HCT116 (cell line): ENCODE measurements at regions not wholly inside any gene's neighbourhood (a gene's known extent, or its start where the extent isn't known, plus 50 kb on each side); places are given as distances from the start of the nearest gene placed in this dataset.

Source experiments
- ATAC-seq: fragments of 200-7000 bp; cut with Tn5 transposase; 2 replicates; pipeline ENCODE4 v1.9.1; 2020; ENCODE audit warnings: mild to moderate bottlenecking, moderate library complexity
- BruUV-seq: library from RNA; stranded (reverse); fragments of 400-500 nt; replicated peaks from 2 replicates; lab custom pipeline; 2021; lab: Mats Ljungman, UMichigan
- CTCF ChIA-PET: fragments of 300-600 bp; sonication (Branson Sonifier 250); formaldehyde crosslinking; loops from one replicate; lab custom pipeline; 2021; ENCODE audit warnings: antibody characterized with exemption; lab: Charles Lee
- POLR2A ChIA-PET: fragments of 300-600, 350-600 bp; sonication (Branson Sonifier 250); formaldehyde crosslinking; loops from one replicate; lab custom pipeline; 2021; ENCODE audit warnings: antibody characterized with exemption; lab: Charles Lee
- RAD21 ChIA-PET, 2 experiments: fragments of 300-600 bp; sonication (Branson Sonifier 250); formaldehyde crosslinking; loops; one replicate each; lab custom pipeline; 2023; ENCODE audit warnings: low total read pairs in 2 of 2; ENCODE audit not compliant: uncharacterized antibody in 2 of 2, unreplicated experiment in 2 of 2, low non-redundant PET in 1 of 2; lab: Charles Lee
- DNase-seq: peaks from one replicate; pipeline ENCODE4 v3.0.0-alpha.2; 2010; ENCODE audit warnings: low read depth, low spot score
- H2AFZ ChIP-seq: fragments of 200-600 bp; shearing (Covaris generic), sonication (generic); 2 replicates; pipeline ENCODE4 v1.6.1; 2017; ENCODE audit warnings: low read depth, mixed run types, mixed read lengths, antibody characterized with exemption, low read length; ENCODE audit not compliant: poor library complexity, severe bottlenecking
- H3K27ac ChIP-seq: 2 replicates; pipeline ENCODE4 v1.5.1; 2012; ENCODE audit warnings: low read depth, low read length
- H3K27me3 ChIP-seq: fragments of 200-600 bp; sonication (generic); 2 replicates; pipeline ENCODE4 v1.6.1; 2016; ENCODE audit warnings: mixed run types, low read length, mixed read lengths; ENCODE audit not compliant: insufficient read depth
- H3K36me3 ChIP-seq, 2 experiments: fragments of 200-500 bp in 1 of 2; fragments of 200-600 bp in 1 of 2; sonication (Bioruptor generic) in 1 of 2; sonication (generic) in 1 of 2; 2 replicates each; pipeline versions ENCODE4 v1.5.1 to v1.6.1; 2014 to 2016; ENCODE audit warnings: low read length in 2 of 2, inconsistent platforms in 1 of 2, mixed read lengths in 1 of 2, mixed run types in 1 of 2; ENCODE audit not compliant: insufficient read depth in 2 of 2, control insufficient read depth in 1 of 2
- H3K4me1 ChIP-seq, 2 experiments: fragments of 200-600 bp in 1 of 2; sonication (generic) in 1 of 2; 2 replicates each; pipeline versions ENCODE4 v1.5.1 to v1.6.1; 2012 to 2017; ENCODE audit warnings: low read length in 2 of 2, inconsistent platforms in 1 of 2, mild to moderate bottlenecking in 1 of 2, mixed read lengths in 1 of 2, mixed run types in 1 of 2, moderate library complexity in 1 of 2; ENCODE audit not compliant: insufficient read depth in 2 of 2, control insufficient read depth in 1 of 2
- H3K4me2 ChIP-seq: fragments of 200-600 bp; sonication (generic); 2 replicates; pipeline ENCODE4 v1.6.1; 2017; ENCODE audit warnings: mixed run types, low read length, mixed read lengths
- H3K4me3 ChIP-seq, 2 experiments: fragments of 200-600 bp in 1 of 2; sonication (generic) in 1 of 2; replicated peaks in 1 of 2; 2 replicates each; pipeline ENCODE4 v1.5.1; 2011 to 2016; ENCODE audit warnings: low read length in 2 of 2, control low read depth in 1 of 2, low read depth in 1 of 2, mild to moderate bottlenecking in 1 of 2, mixed read lengths in 1 of 2, mixed run types in 1 of 2
- H3K79me2 ChIP-seq: fragments of 200-600 bp; sonication (generic); 2 replicates; pipeline ENCODE4 v1.6.1; 2017; ENCODE audit warnings: mild to moderate bottlenecking, mixed run types, low read length, moderate library complexity, mixed read lengths; ENCODE audit not compliant: insufficient read depth
- H3K9ac ChIP-seq: fragments of 200-600 bp; sonication (generic); 2 replicates; pipeline ENCODE4 v1.6.1; 2016; ENCODE audit warnings: low read length, mixed read lengths
- H3K9me2 ChIP-seq: fragments of 200-600 bp; sonication (generic), shearing (Covaris generic); 2 replicates; pipeline ENCODE4 v1.6.1; 2017; ENCODE audit warnings: mixed run types, mild to moderate bottlenecking, moderate library complexity; ENCODE audit not compliant: insufficient read depth
- H3K9me3 ChIP-seq, 2 experiments: fragments of 200-500 bp in 1 of 2; fragments of 200-600 bp in 1 of 2; sonication (Bioruptor generic) in 1 of 2; sonication (generic) in 1 of 2; 2 replicates each; pipeline ENCODE4 v1.6.1; 2014 to 2017; ENCODE audit warnings: low read length in 2 of 2, mixed read lengths in 2 of 2, inconsistent platforms in 1 of 2, low read depth in 1 of 2, mild to moderate bottlenecking in 1 of 2, mixed run types in 1 of 2, moderate library complexity in 1 of 2; ENCODE audit not compliant: control insufficient read depth in 1 of 2, insufficient read depth in 1 of 2
- H4K20me1 ChIP-seq: fragments of 200-600 bp; sonication (generic), shearing (Covaris generic); 2 replicates; pipeline ENCODE4 v1.6.1; 2017; ENCODE audit warnings: mixed run types, mild to moderate bottlenecking, moderate library complexity; ENCODE audit not compliant: insufficient read depth
- EGR1 ChIP-seq: IDR thresholded peaks from 2 replicates; pipeline ENCODE4 v1.6.1; 2012; ENCODE audit warnings: low read depth
- ELF1 ChIP-seq: IDR thresholded peaks from 2 replicates; pipeline ENCODE4 v1.6.1; 2012; ENCODE audit warnings: low read depth, borderline replicate concordance
- EZH2phosphoT487 ChIP-seq: fragments of 200-600 bp; IDR thresholded peaks from 2 replicates; pipeline ENCODE4 v1.6.1; 2018; ENCODE audit warnings: antibody characterized with exemption, borderline replicate concordance
- FOSL1 ChIP-seq: IDR thresholded peaks from 2 replicates; pipeline ENCODE4 v1.6.1; 2012; ENCODE audit warnings: low read depth
- JUND ChIP-seq: IDR thresholded peaks from 2 replicates; pipeline ENCODE4 v1.6.1; 2012
- POLR2A ChIP-seq: IDR thresholded peaks from 2 replicates; pipeline ENCODE4 v1.7.0; 2011; ENCODE audit warnings: borderline replicate concordance; ENCODE audit not compliant: insufficient read depth, insufficient read length; ENCODE audit errors: extremely low read depth
- POLR2AphosphoS5 ChIP-seq: IDR thresholded peaks from 2 replicates; pipeline ENCODE4 v1.6.1; 2011; ENCODE audit warnings: mild to moderate bottlenecking, low read depth, low read length, moderate library complexity
- RAD21 ChIP-seq: IDR thresholded peaks from 2 replicates; pipeline ENCODE4 v1.6.1; 2012; ENCODE audit warnings: low read depth, mild to moderate bottlenecking
- SP1 ChIP-seq: IDR thresholded peaks from 2 replicates; pipeline ENCODE4 v1.6.1; 2012; ENCODE audit warnings: low read depth
- SRF ChIP-seq: IDR thresholded peaks from 2 replicates; pipeline ENCODE4 v1.6.1; 2012; ENCODE audit warnings: low read depth
- YY1 ChIP-seq: IDR thresholded peaks from 2 replicates; pipeline ENCODE4 v1.6.1; 2011; ENCODE audit warnings: low read length, low read depth, moderate library complexity, mild to moderate bottlenecking; ENCODE audit not compliant: insufficient replicate concordance; ENCODE audit errors: extremely low read depth
- ZFX ChIP-seq: fragments of 450-650 bp; IDR thresholded peaks from 2 replicates; pipeline ENCODE4 v1.6.1; 2017
- ZNF274 ChIP-seq: fragments of 200-500 bp; sonication (Bioruptor generic); IDR thresholded peaks from 2 replicates; pipeline ENCODE4 v1.6.1; 2014; ENCODE audit warnings: mild to moderate bottlenecking, low read depth, low read length, inconsistent platforms
- intact Hi-C: fragments of 100-400 bp; cut with micrococcal nuclease; formaldehyde crosslinking; loops from 2 replicates; pipeline ENCODE4 v1.10.0; 2022
- TF ChIP-seq, protein P1 (sequence below): IDR thresholded peaks from 2 replicates; pipeline ENCODE4 v1.6.1; 2012; ENCODE audit warnings: low read depth
- TF ChIP-seq, protein P2 (sequence below): IDR thresholded peaks from 2 replicates; pipeline ENCODE4 v1.6.1; 2011; ENCODE audit warnings: mild to moderate bottlenecking, low read length, moderate library complexity; ENCODE audit not compliant: insufficient replicate concordance; ENCODE audit errors: extremely low read depth
- TF ChIP-seq, protein P3 (sequence below): IDR thresholded peaks from 2 replicates; pipeline ENCODE4 v1.6.1; 2012
- TF ChIP-seq, protein P4 (sequence below), 3 experiments: fragments of 200-600 bp in 1 of 3; sonication (generic) in 1 of 3; IDR thresholded peaks in 2 of 3; conservative IDR thresholded peaks in 1 of 3; 2 replicates each; pipeline ENCODE4 v1.5.1; 2012 to 2017; ENCODE audit warnings: low read depth in 2 of 3, low read length in 2 of 3, antibody characterized with exemption in 1 of 3, borderline replicate concordance in 1 of 3, control low read depth in 1 of 3, mild to moderate bottlenecking in 1 of 3, mixed read lengths in 1 of 3, mixed run types in 1 of 3, moderate library complexity in 1 of 3; ENCODE audit not compliant: insufficient read depth in 1 of 3

DNA sequence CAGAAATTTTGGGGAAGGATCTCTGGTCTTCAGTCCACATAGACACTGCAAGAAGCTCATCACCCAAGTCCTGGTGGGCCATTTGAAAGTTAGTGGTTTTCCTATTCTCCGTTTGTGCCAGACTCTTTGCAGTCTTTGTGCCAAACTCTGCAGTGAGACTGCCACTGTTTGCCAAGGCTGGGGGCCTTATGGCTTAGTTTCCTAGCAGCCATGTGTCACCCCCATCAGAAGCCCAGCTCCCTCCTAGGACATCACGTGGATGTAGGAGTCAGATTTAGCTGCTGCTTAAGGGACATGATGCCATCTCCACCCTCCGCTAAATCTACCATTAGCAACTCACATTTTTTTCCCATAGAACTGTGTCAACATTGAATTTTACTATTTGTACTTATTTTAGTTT lies 220.0 kb downstream of the C11orf91 start:
- no peak for TF ChIP-seq EGR1
- TF ChIP-seq, protein P1, sequence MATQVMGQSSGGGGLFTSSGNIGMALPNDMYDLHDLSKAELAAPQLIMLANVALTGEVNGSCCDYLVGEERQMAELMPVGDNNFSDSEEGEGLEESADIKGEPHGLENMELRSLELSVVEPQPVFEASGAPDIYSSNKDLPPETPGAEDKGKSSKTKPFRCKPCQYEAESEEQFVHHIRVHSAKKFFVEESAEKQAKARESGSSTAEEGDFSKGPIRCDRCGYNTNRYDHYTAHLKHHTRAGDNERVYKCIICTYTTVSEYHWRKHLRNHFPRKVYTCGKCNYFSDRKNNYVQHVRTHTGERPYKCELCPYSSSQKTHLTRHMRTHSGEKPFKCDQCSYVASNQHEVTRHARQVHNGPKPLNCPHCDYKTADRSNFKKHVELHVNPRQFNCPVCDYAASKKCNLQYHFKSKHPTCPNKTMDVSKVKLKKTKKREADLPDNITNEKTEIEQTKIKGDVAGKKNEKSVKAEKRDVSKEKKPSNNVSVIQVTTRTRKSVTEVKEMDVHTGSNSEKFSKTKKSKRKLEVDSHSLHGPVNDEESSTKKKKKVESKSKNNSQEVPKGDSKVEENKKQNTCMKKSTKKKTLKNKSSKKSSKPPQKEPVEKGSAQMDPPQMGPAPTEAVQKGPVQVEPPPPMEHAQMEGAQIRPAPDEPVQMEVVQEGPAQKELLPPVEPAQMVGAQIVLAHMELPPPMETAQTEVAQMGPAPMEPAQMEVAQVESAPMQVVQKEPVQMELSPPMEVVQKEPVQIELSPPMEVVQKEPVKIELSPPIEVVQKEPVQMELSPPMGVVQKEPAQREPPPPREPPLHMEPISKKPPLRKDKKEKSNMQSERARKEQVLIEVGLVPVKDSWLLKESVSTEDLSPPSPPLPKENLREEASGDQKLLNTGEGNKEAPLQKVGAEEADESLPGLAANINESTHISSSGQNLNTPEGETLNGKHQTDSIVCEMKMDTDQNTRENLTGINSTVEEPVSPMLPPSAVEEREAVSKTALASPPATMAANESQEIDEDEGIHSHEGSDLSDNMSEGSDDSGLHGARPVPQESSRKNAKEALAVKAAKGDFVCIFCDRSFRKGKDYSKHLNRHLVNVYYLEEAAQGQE = no peak
- no peak for TF ChIP-seq ZNF274
- TF ChIP-seq, protein P2, sequence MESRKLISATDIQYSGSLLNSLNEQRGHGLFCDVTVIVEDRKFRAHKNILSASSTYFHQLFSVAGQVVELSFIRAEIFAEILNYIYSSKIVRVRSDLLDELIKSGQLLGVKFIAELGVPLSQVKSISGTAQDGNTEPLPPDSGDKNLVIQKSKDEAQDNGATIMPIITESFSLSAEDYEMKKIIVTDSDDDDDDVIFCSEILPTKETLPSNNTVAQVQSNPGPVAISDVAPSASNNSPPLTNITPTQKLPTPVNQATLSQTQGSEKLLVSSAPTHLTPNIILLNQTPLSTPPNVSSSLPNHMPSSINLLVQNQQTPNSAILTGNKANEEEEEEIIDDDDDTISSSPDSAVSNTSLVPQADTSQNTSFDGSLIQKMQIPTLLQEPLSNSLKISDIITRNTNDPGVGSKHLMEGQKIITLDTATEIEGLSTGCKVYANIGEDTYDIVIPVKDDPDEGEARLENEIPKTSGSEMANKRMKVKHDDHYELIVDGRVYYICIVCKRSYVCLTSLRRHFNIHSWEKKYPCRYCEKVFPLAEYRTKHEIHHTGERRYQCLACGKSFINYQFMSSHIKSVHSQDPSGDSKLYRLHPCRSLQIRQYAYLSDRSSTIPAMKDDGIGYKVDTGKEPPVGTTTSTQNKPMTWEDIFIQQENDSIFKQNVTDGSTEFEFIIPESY = no peak
- no peak for TF ChIP-seq YY1
- no peak for TF ChIP-seq SRF
- TF ChIP-seq SP1 = no peak
- TF ChIP-seq ZFX = no peak
- no peak for TF ChIP-seq JUND
- no peak for TF ChIP-seq RAD21
- no peak for TF ChIP-seq EZH2phosphoT487
- TF ChIP-seq POLR2A = no peak
- TF ChIP-seq FOSL1 = no peak
- no peak for TF ChIP-seq ELF1
- no peak for TF ChIP-seq POLR2AphosphoS5
- TF ChIP-seq, protein P3, sequence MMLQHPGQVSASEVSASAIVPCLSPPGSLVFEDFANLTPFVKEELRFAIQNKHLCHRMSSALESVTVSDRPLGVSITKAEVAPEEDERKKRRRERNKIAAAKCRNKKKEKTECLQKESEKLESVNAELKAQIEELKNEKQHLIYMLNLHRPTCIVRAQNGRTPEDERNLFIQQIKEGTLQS = no peak
- TF ChIP-seq, protein P4, sequence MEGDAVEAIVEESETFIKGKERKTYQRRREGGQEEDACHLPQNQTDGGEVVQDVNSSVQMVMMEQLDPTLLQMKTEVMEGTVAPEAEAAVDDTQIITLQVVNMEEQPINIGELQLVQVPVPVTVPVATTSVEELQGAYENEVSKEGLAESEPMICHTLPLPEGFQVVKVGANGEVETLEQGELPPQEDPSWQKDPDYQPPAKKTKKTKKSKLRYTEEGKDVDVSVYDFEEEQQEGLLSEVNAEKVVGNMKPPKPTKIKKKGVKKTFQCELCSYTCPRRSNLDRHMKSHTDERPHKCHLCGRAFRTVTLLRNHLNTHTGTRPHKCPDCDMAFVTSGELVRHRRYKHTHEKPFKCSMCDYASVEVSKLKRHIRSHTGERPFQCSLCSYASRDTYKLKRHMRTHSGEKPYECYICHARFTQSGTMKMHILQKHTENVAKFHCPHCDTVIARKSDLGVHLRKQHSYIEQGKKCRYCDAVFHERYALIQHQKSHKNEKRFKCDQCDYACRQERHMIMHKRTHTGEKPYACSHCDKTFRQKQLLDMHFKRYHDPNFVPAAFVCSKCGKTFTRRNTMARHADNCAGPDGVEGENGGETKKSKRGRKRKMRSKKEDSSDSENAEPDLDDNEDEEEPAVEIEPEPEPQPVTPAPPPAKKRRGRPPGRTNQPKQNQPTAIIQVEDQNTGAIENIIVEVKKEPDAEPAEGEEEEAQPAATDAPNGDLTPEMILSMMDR (IDR thresholded peaks at IDR 0.05 in 2 of 3, conservative IDR thresholded peaks at IDR 0.05 in 1 of 3; ENCODE audit: borderline replicate concordance in 1 of 3, insufficient read depth in 1 of 3, low read depth in 2 of 3, low read length in 2 of 3) = no peak
- ChIA-PET POLR2A (no interaction called here), CTCF (no interaction called here), RAD21 (no interaction called here)
- H3K79me2 ChIP-seq = no peaks in the 10 kb centered on the region
- no peaks in the 10 kb centered on the region for H4K20me1 ChIP-seq
- H3K27me3 ChIP-seq = peaks cover 70% of the 10 kb centered on the region
- DNase-seq (no peak), ATAC-seq (no peak)
- H3K36me3 ChIP-seq = no peaks in the 10 kb centered on the region
- H3K4me3 ChIP-seq = no peak overlapping the region
- H3K9ac ChIP-seq = no peak overlapping the region
- H3K9me3 ChIP-seq = no peaks in the 10 kb centered on the region
- H2AFZ ChIP-seq = no peak overlapping the region
- no peak overlapping the region for H3K4me2 ChIP-seq
- no peaks in the 10 kb centered on the region for H3K9me2 ChIP-seq
- no TSS peak for BruUV-seq
- H3K4me1 ChIP-seq = no peaks in the 10 kb centered on the region
- no peak overlapping the region for H3K27ac ChIP-seq
- intact Hi-C loops = no loop called here
